SK-N-SH treated with all-trans-retinoic acid at 6 μM for 48 hours (cell line): ENCODE measurements at regions not wholly inside any gene's neighbourhood (a gene's known extent, or its start where the extent isn't known, plus 50 kb on each side); places are given as distances from the start of the nearest gene placed in this dataset.

Experiments used
- ATAC-seq: fragments of 200-7000 bp; cut with Tn5 transposase; 3 replicates; pipeline ENCODE4 v1.9.1; 2020; ENCODE audit warnings: mild to moderate bottlenecking, moderate library complexity
- CSDC2 ChIP-seq: fragments of 250-450 bp; sonication (Bioruptor Pico); IDR thresholded peaks from 2 replicates; pipeline ENCODE4 v1.5.0; 2020; ENCODE audit warnings: mild to moderate bottlenecking, moderate library complexity
- RARB ChIP-seq: fragments of 250-450 bp; sonication (Bioruptor Pico); IDR thresholded peaks from 2 replicates; pipeline ENCODE4 v1.8.0; 2021; ENCODE audit warnings: mild to moderate bottlenecking, moderate library complexity
- SNAI2 ChIP-seq: fragments of 250-450 bp; sonication (Bioruptor Pico); IDR thresholded peaks from 2 replicates; pipeline ENCODE4 v1.5.0; 2020; ENCODE audit warnings: mild to moderate bottlenecking, moderate library complexity
- TCF4 ChIP-seq: fragments of 250-450 bp; sonication (Bioruptor Pico); IDR thresholded peaks from 2 replicates; pipeline ENCODE4 v1.8.0; 2021; ENCODE audit warnings: mild to moderate bottlenecking, moderate library complexity, borderline replicate concordance
- TOX ChIP-seq: fragments of 250-450 bp; sonication (Bioruptor Pico); IDR thresholded peaks from 2 replicates; pipeline ENCODE4 v1.8.0; 2021; ENCODE audit warnings: mild to moderate bottlenecking, moderate library complexity, borderline replicate concordance
- ZC3H10 ChIP-seq: fragments of 250-450 bp; sonication (Bioruptor Pico); IDR thresholded peaks from 2 replicates; pipeline ENCODE4 v1.5.1; 2021; ENCODE audit warnings: mild to moderate bottlenecking, moderate library complexity
- ZFP30 ChIP-seq: fragments of 450-650 bp; formaldehyde crosslinking; IDR thresholded peaks from 2 replicates; pipeline ENCODE4 v1.5.0; 2022; ENCODE audit warnings: mild to moderate bottlenecking, moderate library complexity
- ZNF565 ChIP-seq: fragments of 450-650 bp; formaldehyde crosslinking; conservative IDR thresholded peaks from 2 replicates; pipeline ENCODE4 v1.5.0; 2020; ENCODE audit warnings: low read depth, mild to moderate bottlenecking, moderate library complexity
- ZNF70 ChIP-seq: fragments of 450-650 bp; formaldehyde crosslinking; IDR thresholded peaks from 2 replicates; pipeline ENCODE4 v1.5.0; 2020; ENCODE audit warnings: mild to moderate bottlenecking, moderate library complexity
- ZNF8 ChIP-seq: fragments of 450-650 bp; formaldehyde crosslinking; IDR thresholded peaks from 2 replicates; pipeline ENCODE4 v1.5.0; 2020; ENCODE audit warnings: mild to moderate bottlenecking, moderate library complexity
- TF ChIP-seq, protein P1 (sequence below): fragments of 250-450 bp; sonication (Bioruptor Pico); IDR thresholded peaks from 2 replicates; pipeline ENCODE4 v1.5.1; 2020; ENCODE audit warnings: low read depth, mild to moderate bottlenecking, moderate library complexity
- TF ChIP-seq, protein P2 (sequence below): fragments of 250-450 bp; sonication (Bioruptor Pico); IDR thresholded peaks from 2 replicates; pipeline ENCODE4 v1.5.0; 2020; ENCODE audit warnings: mild to moderate bottlenecking, moderate library complexity
- TF ChIP-seq, protein P3 (sequence below): fragments of 250-450 bp; sonication (Bioruptor Pico); IDR thresholded peaks from 2 replicates; pipeline ENCODE4 v1.8.0; 2020; ENCODE audit warnings: mild to moderate bottlenecking, moderate library complexity, borderline replicate concordance

DNA sequence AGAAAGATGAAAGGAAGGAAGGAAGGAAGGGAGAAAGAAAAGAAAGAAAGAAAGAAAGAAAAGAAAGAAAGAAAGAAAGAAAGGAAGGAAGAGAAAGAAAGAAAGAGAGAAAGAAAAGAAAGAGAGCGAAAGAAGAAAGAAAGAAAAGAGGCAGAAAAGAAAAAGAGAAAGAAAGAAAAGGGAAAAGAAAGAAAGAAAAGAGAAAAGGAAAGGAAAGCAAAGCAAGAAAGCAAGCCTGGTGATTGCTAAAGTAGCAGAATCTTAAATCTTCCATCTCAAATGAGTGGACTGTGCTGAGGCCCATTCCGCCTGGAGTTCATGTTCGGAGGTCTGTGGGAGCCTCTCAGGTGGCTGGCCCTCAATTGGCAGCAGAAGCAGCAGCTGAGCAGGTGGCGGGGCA, 148.4 kb downstream of the TFAP2A start:
- no peak for ATAC-seq
- TF ChIP-seq, protein P1, sequence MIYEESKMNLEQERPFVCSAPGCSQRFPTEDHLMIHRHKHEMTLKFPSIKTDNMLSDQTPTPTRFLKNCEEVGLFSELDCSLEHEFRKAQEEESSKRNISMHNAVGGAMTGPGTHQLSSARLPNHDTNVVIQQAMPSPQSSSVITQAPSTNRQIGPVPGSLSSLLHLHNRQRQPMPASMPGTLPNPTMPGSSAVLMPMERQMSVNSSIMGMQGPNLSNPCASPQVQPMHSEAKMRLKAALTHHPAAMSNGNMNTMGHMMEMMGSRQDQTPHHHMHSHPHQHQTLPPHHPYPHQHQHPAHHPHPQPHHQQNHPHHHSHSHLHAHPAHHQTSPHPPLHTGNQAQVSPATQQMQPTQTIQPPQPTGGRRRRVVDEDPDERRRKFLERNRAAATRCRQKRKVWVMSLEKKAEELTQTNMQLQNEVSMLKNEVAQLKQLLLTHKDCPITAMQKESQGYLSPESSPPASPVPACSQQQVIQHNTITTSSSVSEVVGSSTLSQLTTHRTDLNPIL (CRISPR knock-in tag): no peak
- TF ChIP-seq CSDC2 (CRISPR knock-in tag): no peak
- no peak for TF ChIP-seq ZNF8 (CRISPR knock-in tag)
- TF ChIP-seq, protein P2, sequence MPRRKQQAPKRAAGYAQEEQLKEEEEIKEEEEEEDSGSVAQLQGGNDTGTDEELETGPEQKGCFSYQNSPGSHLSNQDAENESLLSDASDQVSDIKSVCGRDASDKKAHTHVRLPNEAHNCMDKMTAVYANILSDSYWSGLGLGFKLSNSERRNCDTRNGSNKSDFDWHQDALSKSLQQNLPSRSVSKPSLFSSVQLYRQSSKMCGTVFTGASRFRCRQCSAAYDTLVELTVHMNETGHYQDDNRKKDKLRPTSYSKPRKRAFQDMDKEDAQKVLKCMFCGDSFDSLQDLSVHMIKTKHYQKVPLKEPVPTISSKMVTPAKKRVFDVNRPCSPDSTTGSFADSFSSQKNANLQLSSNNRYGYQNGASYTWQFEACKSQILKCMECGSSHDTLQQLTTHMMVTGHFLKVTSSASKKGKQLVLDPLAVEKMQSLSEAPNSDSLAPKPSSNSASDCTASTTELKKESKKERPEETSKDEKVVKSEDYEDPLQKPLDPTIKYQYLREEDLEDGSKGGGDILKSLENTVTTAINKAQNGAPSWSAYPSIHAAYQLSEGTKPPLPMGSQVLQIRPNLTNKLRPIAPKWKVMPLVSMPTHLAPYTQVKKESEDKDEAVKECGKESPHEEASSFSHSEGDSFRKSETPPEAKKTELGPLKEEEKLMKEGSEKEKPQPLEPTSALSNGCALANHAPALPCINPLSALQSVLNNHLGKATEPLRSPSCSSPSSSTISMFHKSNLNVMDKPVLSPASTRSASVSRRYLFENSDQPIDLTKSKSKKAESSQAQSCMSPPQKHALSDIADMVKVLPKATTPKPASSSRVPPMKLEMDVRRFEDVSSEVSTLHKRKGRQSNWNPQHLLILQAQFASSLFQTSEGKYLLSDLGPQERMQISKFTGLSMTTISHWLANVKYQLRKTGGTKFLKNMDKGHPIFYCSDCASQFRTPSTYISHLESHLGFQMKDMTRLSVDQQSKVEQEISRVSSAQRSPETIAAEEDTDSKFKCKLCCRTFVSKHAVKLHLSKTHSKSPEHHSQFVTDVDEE: no peak
- TF ChIP-seq, all 23 proteins: peak for 0

DNA sequence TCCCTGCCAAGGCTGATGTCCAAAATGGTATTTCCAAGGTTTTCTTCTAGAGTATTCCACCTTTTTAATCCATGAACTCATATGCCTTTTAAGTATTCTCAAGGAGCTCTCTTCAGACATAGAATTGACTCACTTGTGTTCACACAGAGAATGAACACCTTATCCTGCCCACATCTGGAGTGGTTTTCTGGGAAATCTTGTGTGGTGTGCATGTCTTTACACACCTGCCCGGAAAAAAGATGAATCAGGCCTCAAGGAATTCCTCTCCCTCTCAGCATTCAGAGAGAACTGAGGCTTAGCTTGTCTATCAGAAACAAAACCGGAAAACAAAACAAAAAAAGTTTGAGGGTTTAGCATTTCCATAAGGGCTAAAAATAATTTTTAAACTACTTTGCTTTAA, 148.8 kb downstream of the TFAP2A start:
- no peak for ATAC-seq
- TF ChIP-seq ZFP30 (CRISPR knock-in tag) (no peak), ZNF70 (CRISPR knock-in tag) (no peak), RARB (no peak), ZC3H10 (no peak), TCF4 (CRISPR knock-in tag) (no peak), ZNF565 (CRISPR knock-in tag) (no peak)
- TF ChIP-seq, protein P2: no peak
- TF ChIP-seq, protein P3, sequence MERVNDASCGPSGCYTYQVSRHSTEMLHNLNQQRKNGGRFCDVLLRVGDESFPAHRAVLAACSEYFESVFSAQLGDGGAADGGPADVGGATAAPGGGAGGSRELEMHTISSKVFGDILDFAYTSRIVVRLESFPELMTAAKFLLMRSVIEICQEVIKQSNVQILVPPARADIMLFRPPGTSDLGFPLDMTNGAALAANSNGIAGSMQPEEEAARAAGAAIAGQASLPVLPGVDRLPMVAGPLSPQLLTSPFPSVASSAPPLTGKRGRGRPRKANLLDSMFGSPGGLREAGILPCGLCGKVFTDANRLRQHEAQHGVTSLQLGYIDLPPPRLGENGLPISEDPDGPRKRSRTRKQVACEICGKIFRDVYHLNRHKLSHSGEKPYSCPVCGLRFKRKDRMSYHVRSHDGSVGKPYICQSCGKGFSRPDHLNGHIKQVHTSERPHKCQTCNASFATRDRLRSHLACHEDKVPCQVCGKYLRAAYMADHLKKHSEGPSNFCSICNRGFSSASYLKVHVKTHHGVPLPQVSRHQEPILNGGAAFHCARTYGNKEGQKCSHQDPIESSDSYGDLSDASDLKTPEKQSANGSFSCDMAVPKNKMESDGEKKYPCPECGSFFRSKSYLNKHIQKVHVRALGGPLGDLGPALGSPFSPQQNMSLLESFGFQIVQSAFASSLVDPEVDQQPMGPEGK (CRISPR knock-in tag): no peak

DNA sequence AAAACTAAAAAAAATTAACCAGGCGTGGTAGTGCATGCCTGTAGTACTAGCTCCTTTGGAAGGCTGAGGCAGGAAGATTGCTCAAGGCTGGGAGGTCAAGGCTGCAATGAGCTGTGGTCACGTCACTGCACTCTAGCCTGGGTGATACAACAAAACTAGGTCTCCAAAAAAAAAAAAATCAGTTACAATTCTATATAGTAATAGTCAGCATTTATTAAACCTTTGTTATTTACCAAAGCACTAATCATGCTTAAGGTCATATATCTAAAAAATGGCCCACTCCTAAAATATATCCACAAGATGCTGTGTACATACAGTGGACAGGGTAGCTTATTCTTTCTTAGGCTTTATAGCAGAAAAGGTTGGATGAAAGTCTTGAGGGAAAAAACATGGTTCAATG, 152.4 kb downstream of the TFAP2A start:
- no peak for ATAC-seq
- TF ChIP-seq ZC3H10 (no peak), TOX (no peak)

DNA sequence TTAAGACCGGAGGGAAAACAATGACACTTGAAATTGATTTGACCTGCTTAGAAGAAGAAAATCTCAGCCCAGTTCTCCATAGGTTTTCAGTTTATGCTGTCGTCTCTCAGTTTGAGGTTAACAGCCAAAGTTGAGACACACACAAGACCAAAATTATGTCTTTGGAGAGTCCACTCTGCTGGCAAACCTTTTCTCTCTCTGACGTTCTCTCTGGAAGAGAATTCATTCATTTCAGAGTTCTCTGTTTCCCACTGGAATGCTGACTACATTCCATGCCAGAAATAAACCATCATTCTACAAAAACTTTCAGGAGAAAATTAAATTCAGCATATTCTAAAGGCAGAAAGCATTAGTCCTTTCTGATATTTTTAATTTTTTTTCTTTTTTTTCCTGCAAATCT, 155.2 kb downstream of the TFAP2A start:
- no peak for ATAC-seq
- TF ChIP-seq, protein P3 (CRISPR knock-in tag): no peak
- no peak for TF ChIP-seq SNAI2 (CRISPR knock-in tag)

DNA sequence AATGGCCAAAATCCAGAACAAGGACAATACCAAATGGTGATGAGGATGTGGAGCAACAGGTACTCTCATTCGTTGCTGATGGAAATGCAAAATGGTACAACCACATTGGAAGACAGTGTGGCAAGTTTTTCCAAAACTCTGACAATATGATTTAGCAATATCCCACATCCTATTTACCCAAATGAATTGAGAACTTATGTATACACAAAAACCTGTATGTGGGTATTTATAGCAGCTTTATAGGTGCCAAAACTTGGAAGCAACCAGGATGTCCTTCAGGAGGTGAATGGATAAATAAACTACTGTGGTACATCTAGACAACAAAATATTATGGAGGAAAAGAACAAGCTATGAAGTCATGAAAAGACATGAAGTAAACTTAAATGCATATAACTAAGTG, 156.5 kb downstream of the TFAP2A start:
- TF ChIP-seq SNAI2 (CRISPR knock-in tag) (no peak), TCF4 (CRISPR knock-in tag) (no peak)
- TF ChIP-seq, protein P2: no peak
- no peak for ATAC-seq
